GM19351 (cell line): ENCODE measurements at regions not wholly inside any gene's neighbourhood (a gene's known extent, or its start where the extent isn't known, plus 50 kb on each side); places are given as distances from the start of the nearest gene placed in this dataset.
"Not testable (repeated sequence)": the region's sequence is repeated elsewhere in the genome, so short reads cannot be mapped to it uniquely, and the experiment has no call there.

Experiments
- ATAC-seq: cut with Tn5 transposase; IDR thresholded peaks from one replicate; pipeline ENCODE4 v1.9.1; 2021; ENCODE audit warnings: mild to moderate bottlenecking, moderate library complexity; ENCODE audit not compliant: unreplicated experiment

- ATAC-seq: no peak
These were observed 297.2 kb upstream of the CRBN start for GRCh38 chr3:3476669-3477068.

- ATAC-seq: no peak
These were observed 289.1 kb upstream of the CRBN start for GRCh38 chr3:3468596-3468995.

GRCh38 chr3:3464131-3464530 is 284.6 kb upstream of the CRBN start:
- no peak for ATAC-seq

- no peak for ATAC-seq
These were observed 281.8 kb upstream of the CRBN start for GRCh38 chr3:3461317-3461716.

- no peak for ATAC-seq
These were observed 269.0 kb upstream of the CRBN start for GRCh38 chr3:3448468-3448867.

GRCh38 chr3:3447641-3448040 is 268.1 kb upstream of the CRBN start:
- ATAC-seq: no peak

- no peak for ATAC-seq
These were observed 266.8 kb upstream of the CRBN start for GRCh38 chr3:3446251-3446650.

- ATAC-seq: peak; percentile 75
These were observed 264.0 kb upstream of the CRBN start for GRCh38 chr3:3443482-3443881.

- no peak for ATAC-seq
These were observed 254.2 kb upstream of the CRBN start for GRCh38 chr3:3433711-3434110.

- no peak for ATAC-seq
These were observed 250.3 kb upstream of the CRBN start for GRCh38 chr3:3429841-3430240.

- ATAC-seq: not testable (repeated sequence)
These were observed 228.2 kb upstream of the CRBN start for GRCh38 chr3:3407707-3408106.

GRCh38 chr3:3405131-3405530 is 225.6 kb upstream of the CRBN start:
- ATAC-seq: no peak

GRCh38 chr3:3403700-3404099 is 224.2 kb upstream of the CRBN start:
- no peak for ATAC-seq

- no peak for ATAC-seq
These were observed 213.5 kb upstream of the CRBN start for GRCh38 chr3:3392946-3393345.

- no peak for ATAC-seq
These were observed 204.0 kb upstream of the CRBN start for GRCh38 chr3:3383461-3383860.

GRCh38 chr3:3372210-3372777 is 192.8 kb upstream of the CRBN start:
- ATAC-seq: no peak

- ATAC-seq: no peak
These were observed 188.8 kb upstream of the CRBN start for GRCh38 chr3:3368306-3368705.

GRCh38 chr3:3366386-3366785 is 186.9 kb upstream of the CRBN start:
- no peak for ATAC-seq

GRCh38 chr3:3365716-3366115 is 186.2 kb upstream of the CRBN start:
- no peak for ATAC-seq

- ATAC-seq: no peak
These were observed 177.4 kb upstream of the CRBN start for GRCh38 chr3:3356846-3357245.

- no peak for ATAC-seq
These were observed 176.0 kb upstream of the CRBN start for GRCh38 chr3:3355442-3355841.

GRCh38 chr3:3353153-3353552 is 173.7 kb upstream of the CRBN start:
- peak; percentile 87 for ATAC-seq

- ATAC-seq: no peak
These were observed 171.7 kb upstream of the CRBN start for GRCh38 chr3:3351226-3351625.

GRCh38 chr3:3347056-3347455 is 167.6 kb upstream of the CRBN start:
- ATAC-seq: not testable (repeated sequence)
